Activated B cell treated with CpG ODN at 0.5 μM for 24 hours (primary cell): ENCODE measurements at regions not wholly inside any gene's neighbourhood (a gene's known extent, or its start where the extent isn't known, plus 50 kb on each side); places are given as distances from the start of the nearest gene placed in this dataset.

Experiments used
- ATAC-seq: fragments of 200-7000 bp; cut with Tn5 transposase; one replicate; pipeline ENCODE4 v1.10.0; 2021; ENCODE audit warnings: low read depth, mild to moderate bottlenecking, moderate library complexity
- CTCF ChIA-PET: fragments of 350-600 bp; sonication (Branson Sonifier 250); formaldehyde crosslinking; loops from one replicate; lab custom pipeline; 2021; ENCODE audit warnings: antibody characterized with exemption; lab: Charles Lee
- POLR2A ChIA-PET: fragments of 350-600 bp; sonication (Branson Sonifier 250); formaldehyde crosslinking; loops from one replicate; lab custom pipeline; 2021; ENCODE audit warnings: antibody characterized with exemption; lab: Charles Lee
- DNase-seq: peaks from one replicate; pipeline ENCODE4 v3.0.0; 2022
- H3K27ac Mint-ChIP-seq: one replicate; pipeline ENCODE4 v1.8.0; 2020; ENCODE audit warnings: mixed read lengths
- H3K27me3 Mint-ChIP-seq: one replicate; pipeline ENCODE4 v1.8.0; 2021; ENCODE audit warnings: mixed read lengths
- H3K36me3 Mint-ChIP-seq: one replicate; pipeline ENCODE4 v1.8.0; 2021; ENCODE audit warnings: low read depth, mixed read lengths
- H3K4me1 Mint-ChIP-seq: one replicate; pipeline ENCODE4 v1.8.0; 2021; ENCODE audit warnings: mixed read lengths
- H3K4me3 Mint-ChIP-seq: one replicate; pipeline ENCODE4 v1.8.0; 2020; ENCODE audit warnings: mild to moderate bottlenecking, mixed read lengths
- H3K9me3 Mint-ChIP-seq: one replicate; pipeline ENCODE4 v1.8.0; 2020; ENCODE audit warnings: mixed read lengths
- intact Hi-C: fragments of 100-400 bp; cut with micrococcal nuclease; formaldehyde crosslinking; loops from one replicate; pipeline ENCODE4 v1.15.1; 2024
- TF ChIP-seq, protein P1 (sequence below): fragments of 200-600 bp; IDR thresholded peaks from one replicate; pipeline ENCODE4 v1.8.0; 2022; ENCODE audit warnings: antibody characterized with exemption, mild to moderate bottlenecking

DNA sequence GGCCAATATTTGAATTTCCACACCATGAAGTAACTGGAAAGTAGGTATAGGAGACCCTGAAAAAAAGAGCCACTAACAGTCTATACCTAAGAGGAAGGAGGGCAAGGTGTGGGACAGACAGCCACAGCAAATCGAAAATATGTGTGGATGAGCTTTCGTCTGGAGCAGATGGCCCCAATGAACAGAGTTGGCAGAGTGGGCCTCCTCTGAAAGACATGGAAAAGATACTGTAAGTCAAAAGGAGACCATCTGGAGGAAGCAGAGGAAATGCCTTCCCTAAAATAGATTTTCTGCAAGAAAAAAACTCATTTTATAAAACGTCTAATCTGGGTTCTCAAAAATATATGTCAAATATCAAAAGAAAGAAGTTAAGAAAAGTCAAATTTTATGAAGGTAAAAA lies 157.2 kb upstream of the PRKD1 start:
- Mint-ChIP-seq H3K4me1 (no peaks in the 10 kb centered on the region), H3K27me3 (no peaks in the 10 kb centered on the region), H3K36me3 (no peaks in the 10 kb centered on the region), H3K9me3 (peaks cover 15% of the 10 kb centered on the region), H3K4me3 (no peak overlapping the region), H3K27ac (no peak overlapping the region)
- DNase-seq (no peak), ATAC-seq (no peak)
- CTCF ChIA-PET, result no interaction called here
- intact Hi-C loops, result no loop called here
- POLR2A ChIA-PET, result no interaction called here
- TF ChIP-seq, protein P1, sequence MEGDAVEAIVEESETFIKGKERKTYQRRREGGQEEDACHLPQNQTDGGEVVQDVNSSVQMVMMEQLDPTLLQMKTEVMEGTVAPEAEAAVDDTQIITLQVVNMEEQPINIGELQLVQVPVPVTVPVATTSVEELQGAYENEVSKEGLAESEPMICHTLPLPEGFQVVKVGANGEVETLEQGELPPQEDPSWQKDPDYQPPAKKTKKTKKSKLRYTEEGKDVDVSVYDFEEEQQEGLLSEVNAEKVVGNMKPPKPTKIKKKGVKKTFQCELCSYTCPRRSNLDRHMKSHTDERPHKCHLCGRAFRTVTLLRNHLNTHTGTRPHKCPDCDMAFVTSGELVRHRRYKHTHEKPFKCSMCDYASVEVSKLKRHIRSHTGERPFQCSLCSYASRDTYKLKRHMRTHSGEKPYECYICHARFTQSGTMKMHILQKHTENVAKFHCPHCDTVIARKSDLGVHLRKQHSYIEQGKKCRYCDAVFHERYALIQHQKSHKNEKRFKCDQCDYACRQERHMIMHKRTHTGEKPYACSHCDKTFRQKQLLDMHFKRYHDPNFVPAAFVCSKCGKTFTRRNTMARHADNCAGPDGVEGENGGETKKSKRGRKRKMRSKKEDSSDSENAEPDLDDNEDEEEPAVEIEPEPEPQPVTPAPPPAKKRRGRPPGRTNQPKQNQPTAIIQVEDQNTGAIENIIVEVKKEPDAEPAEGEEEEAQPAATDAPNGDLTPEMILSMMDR, result no peak

DNA sequence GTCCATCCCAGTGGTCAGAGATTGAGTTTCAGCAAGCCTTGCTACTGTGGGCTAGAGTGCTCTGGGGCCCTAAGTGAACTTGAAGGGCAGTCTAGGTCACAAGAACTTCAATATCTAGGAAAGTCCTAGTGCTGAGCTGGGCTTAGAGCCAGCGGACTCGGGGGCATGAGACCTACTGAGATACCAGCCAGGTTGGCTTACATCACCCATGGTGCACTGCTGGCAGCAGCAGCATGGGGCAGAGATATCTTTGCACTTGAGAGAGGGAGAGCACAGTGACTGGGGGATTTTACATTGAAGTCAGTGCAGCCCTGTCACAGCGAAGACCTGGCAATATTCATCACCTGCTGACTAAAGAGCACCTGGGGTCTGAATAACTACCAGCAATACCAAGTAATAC lies 158.3 kb upstream of the PRKD1 start:
- H3K27me3 Mint-ChIP-seq, result no peaks in the 10 kb centered on the region
- ChIA-PET CTCF (no interaction called here), POLR2A (no interaction called here)
- TF ChIP-seq, protein P1, result no peak
- H3K4me3 Mint-ChIP-seq, result no peak overlapping the region
- no peak for DNase-seq
- ATAC-seq, result no peak
- H3K4me1 Mint-ChIP-seq, result no peaks in the 10 kb centered on the region
- no peak overlapping the region for H3K27ac Mint-ChIP-seq
- no peaks in the 10 kb centered on the region for H3K36me3 Mint-ChIP-seq
- peaks cover 19% of the 10 kb centered on the region for H3K9me3 Mint-ChIP-seq
- intact Hi-C loops, result no loop called here

DNA sequence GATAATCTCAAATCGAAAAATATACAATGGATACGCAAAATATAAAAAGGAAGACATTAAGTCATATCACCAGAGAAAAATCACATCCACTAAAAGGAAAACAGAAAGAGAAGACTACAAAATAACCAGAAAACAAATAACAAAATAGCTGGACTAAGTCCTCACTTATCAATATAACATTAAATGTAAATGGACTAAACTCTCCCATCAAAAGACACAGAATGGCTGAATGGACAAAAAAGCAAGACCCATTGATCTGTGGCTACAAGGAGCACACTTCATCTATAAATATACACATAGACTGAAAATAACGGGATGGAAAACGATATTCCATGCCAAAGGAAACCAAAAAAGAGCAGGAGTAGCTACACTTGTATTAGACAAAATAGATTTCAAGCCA lies 161.0 kb upstream of the PRKD1 start:
- Mint-ChIP-seq H3K9me3 (peaks cover 35% of the 10 kb centered on the region), H3K27me3 (no peaks in the 10 kb centered on the region), H3K36me3 (no peaks in the 10 kb centered on the region), H3K4me3 (no peak overlapping the region), H3K27ac (no peak overlapping the region), H3K4me1 (no peaks in the 10 kb centered on the region)
- no peak for DNase-seq
- ChIA-PET POLR2A (no interaction called here), CTCF (no interaction called here)
- intact Hi-C loops, result no loop called here
- no peak for ATAC-seq
- TF ChIP-seq, protein P1, result no peak

DNA sequence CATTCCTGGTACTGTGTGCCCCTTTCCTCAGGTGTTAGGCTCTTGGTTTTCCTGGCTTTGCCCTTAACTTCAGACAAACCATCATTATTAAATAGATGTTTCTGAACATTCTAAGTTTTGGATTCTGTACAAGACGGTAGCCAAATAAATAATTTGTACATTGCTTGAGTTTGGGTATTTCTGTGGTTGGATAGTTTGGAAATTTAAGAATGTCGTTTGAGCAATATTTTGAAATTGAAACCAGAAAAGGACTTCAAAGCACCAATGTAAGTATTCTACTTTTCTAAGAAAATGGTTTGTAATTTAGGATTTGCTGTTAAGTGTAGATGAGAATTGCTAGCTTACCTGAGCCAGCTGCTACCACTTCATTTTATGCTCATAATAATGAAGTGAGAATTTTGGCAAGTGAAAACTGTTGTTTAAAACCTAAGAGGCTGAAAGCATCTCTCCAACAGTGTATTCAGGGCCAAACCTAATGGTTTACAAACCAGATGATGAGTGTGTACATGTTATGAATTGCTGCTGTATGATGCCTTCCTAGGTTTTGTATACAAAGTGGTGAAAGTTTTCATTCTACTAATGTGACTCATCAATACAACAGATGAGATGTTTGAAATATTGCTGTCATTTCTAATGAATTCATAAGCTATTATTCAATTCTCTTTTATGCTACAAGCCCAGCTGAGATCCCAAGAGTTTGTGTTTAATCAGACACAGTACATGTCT lies 181.5 kb upstream of the PRKD1 start:
- no peaks in the 10 kb centered on the region for H3K9me3 Mint-ChIP-seq
- ChIA-PET CTCF (no interaction called here), POLR2A (no interaction called here)
- H3K27me3 Mint-ChIP-seq, result no peaks in the 10 kb centered on the region
- H3K4me3 Mint-ChIP-seq, result no peak overlapping the region
- intact Hi-C loops, result no loop called here
- TF ChIP-seq, protein P1, result no peak
- no peak for DNase-seq
- H3K4me1 Mint-ChIP-seq, result no peaks in the 10 kb centered on the region
- H3K36me3 Mint-ChIP-seq, result no peaks in the 10 kb centered on the region
- no peak overlapping the region for H3K27ac Mint-ChIP-seq
- no peak for ATAC-seq

DNA sequence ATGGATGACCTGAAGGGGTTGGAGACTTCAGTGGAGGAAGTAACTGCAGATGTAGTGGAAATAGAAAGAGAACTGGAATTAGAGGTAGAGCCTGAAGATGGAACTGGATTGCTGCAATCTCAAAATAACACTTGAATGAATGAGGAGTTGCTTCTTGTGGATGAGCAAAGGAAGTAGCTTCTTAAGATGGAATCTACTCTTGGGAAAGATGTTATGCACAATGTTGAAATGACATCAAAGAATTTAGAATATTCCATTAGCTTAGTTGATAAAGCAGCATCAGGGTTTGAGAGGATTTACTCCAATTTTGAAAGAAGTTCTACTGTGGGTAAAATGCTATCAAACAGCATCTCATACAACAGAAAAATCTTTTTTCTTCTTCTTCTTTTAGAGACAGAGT lies 186.4 kb upstream of the PRKD1 start:
- Mint-ChIP-seq H3K27ac (no peak overlapping the region), H3K4me1 (no peaks in the 10 kb centered on the region), H3K9me3 (no peaks in the 10 kb centered on the region), H3K36me3 (no peaks in the 10 kb centered on the region), H3K27me3 (no peaks in the 10 kb centered on the region), H3K4me3 (no peak overlapping the region)
- ATAC-seq (no peak), DNase-seq (no peak)
- TF ChIP-seq, protein P1, result no peak
- ChIA-PET CTCF (no interaction called here), POLR2A (no interaction called here)
- intact Hi-C loops, result no loop called here
